Aorta (tissue), 5 donors: ENCODE measurements at regions not wholly inside any gene's neighbourhood (a gene's known extent, or its start where the extent isn't known, plus 50 kb on each side); places are given as distances from the start of the nearest gene placed in this dataset.
"Not testable (repeated sequence)": the region's sequence is repeated elsewhere in the genome, so short reads cannot be mapped to it uniquely, and the experiment has no call there.

Experiments used
- ATAC-seq: fragments of 200-7000 bp; cut with Tn5 transposase; one replicate; pipeline ENCODE4 v1.9.1; 2022; ENCODE audit warnings: moderate library complexity; ENCODE audit not compliant: low FRiP score
- DNase-seq, 2 donors: peaks; one replicate each; pipeline ENCODE4 v3.0.0-alpha.2; 2020
- H3K27ac ChIP-seq, 2 donors: one replicate each; pipeline ENCODE4 v1.5.1; 2013; ENCODE audit warnings: low read length in 2 of 2, mild to moderate bottlenecking in 2 of 2, moderate library complexity in 2 of 2, control low read depth in 1 of 2, inconsistent platforms in 1 of 2, low read depth in 1 of 2
- H3K27me3 ChIP-seq, 2 donors: one replicate each; pipeline ENCODE4 v1.6.1; 2013; ENCODE audit warnings: control low read depth in 1 of 2, low read length in 1 of 2, mild to moderate bottlenecking in 1 of 2, moderate library complexity in 1 of 2; ENCODE audit not compliant: insufficient read depth in 2 of 2, control insufficient read depth in 1 of 2
- H3K36me3 ChIP-seq, 2 donors: one replicate each; pipeline ENCODE4 v1.6.1; 2013; ENCODE audit warnings: control low read depth in 1 of 2, low read length in 1 of 2, mild to moderate bottlenecking in 1 of 2; ENCODE audit not compliant: insufficient read depth in 2 of 2, control insufficient read depth in 1 of 2
- H3K4me1 ChIP-seq, 2 donors: one replicate each; pipeline ENCODE4 v1.6.1; 2013; ENCODE audit warnings: low read length in 2 of 2, control low read depth in 1 of 2, mild to moderate bottlenecking in 1 of 2, moderate library complexity in 1 of 2; ENCODE audit not compliant: insufficient read depth in 2 of 2, control insufficient read depth in 1 of 2
- H3K4me3 ChIP-seq, 2 donors: one replicate each; pipeline ENCODE4 v1.5.1; 2013; ENCODE audit warnings: low read length in 2 of 2, control low read depth in 1 of 2, mild to moderate bottlenecking in 1 of 2
- H3K9me3 ChIP-seq: one replicate; pipeline ENCODE4 v1.6.1; 2013; ENCODE audit warnings: mild to moderate bottlenecking, low read length; ENCODE audit not compliant: control insufficient read depth
- WGBS, 2 donors: extraction: QIAGEN DNeasy Blood & Tissue Kit; methylation state at CpG; one replicate each; pipeline ENCODE4 v1.1.7; 2013; 5-methylcytosine and 5-hydroxymethylcytosine counted together
- intact Hi-C, 2 donors: fragments of 100-400 bp; cut with DNase I; formaldehyde crosslinking; loops; one replicate each; pipeline versions ENCODE4 v1.14.2 to v1.15.0; 2022
- donor health status: healthy with polysubstance abuse.
- donor health status: Bipolar disorder and iron deficiency.
- donor health status: DM: no; HTN: no; CAD: no.
- donor health status: DM: no; HTN: no; CAD: no.
- donor health status: DM: yes; HTN: yes; CAD: no.

DNA sequence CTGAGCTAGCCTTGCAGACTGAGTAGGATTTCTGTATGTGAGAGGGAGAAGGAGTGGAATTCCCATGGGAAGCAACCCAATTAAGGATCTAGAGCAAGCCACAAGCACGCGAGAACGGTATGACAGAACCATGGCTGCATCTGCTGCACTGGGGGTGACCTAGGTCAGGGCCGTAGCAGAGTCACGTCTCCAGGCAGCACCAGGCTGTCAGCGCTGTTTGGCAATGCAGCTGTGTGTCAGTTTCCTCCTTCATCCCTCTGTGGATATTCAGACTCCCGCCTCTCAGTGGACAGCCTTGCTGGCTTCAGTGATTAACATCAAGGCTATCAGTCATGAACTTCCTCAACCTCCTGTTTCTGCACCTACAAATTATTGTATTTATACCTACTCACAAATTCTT is 118.1 kb upstream of the PPP2R5A start:
- no peak for ATAC-seq
- Histone ChIP-seq H3K9me3 (no peaks in the 10 kb centered on the region), H3K27ac (no peak overlapping the region), H3K27me3 (no peaks in the 10 kb centered on the region), H3K36me3 (no peaks in the 10 kb centered on the region), H3K4me1 (peaks cover 3 to 4% of the 10 kb centered on the region in 2 donors), H3K4me3 (no peak overlapping the region)
- intact Hi-C loops: no loop called here
- no peak for DNase-seq
- WGBS, 2 donors: 22 to 24% methylated on average over 7 of the region's 7 CpGs

DNA sequence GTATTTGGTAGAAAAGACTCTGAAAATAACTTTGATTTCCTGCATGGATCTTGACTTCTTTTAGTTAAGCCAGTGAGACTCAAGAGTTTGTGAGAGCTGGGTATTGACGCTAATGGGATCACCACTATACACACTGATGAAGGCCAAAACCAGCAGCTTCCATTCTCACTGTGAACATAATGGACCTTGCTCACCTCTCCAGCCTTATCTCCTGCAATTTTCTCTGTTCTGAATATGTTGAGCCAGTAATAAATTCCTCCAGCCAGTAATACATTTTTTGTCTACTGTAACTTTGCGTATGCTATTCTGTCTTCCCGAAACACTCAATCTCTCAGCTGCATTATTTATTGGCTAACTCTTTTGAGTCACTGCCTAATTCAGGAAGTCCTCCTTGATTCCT is 111.6 kb upstream of the PPP2R5A start:
- DNase-seq: no peak
- ATAC-seq: no peak
- Histone ChIP-seq H3K27ac (no peak overlapping the region), H3K9me3 (no peaks in the 10 kb centered on the region), H3K27me3 (no peaks in the 10 kb centered on the region), H3K36me3 (no peaks in the 10 kb centered on the region), H3K4me1 (no peaks in the 10 kb centered on the region), H3K4me3 (no peak overlapping the region)
- intact Hi-C loops: no loop called here
- WGBS, 2 donors: 95 to 96% methylated on average over 3 of the region's 3 CpGs

DNA sequence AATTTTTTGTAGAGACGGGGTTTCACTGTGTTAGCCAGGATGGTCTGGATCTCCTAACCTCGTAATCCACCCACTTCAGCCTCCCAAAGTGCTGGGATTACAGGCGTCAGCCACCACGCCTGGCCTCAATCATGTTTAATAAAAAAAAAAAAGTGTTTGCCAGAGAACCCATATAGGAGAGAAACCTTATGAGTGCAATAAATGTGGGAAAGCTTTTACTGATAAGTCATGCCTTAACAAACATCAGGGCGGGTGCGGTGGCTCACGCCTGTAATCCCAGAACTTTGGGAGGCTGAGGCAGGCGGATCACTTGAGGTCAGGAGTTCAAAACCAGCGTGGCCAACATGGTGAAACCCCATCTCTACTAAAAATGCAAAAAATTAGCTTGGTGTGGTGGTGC is 110.9 kb upstream of the PPP2R5A start:
- H3K36me3 ChIP-seq, H3K4me1 ChIP-seq, H3K27me3 ChIP-seq, intact Hi-C loops, H3K4me3 ChIP-seq, ATAC-seq, DNase-seq, H3K27ac ChIP-seq, H3K9me3 ChIP-seq: not testable (repeated sequence)
- 96 to 97% methylated on average over 9 of the region's 9 CpGs for WGBS, 2 donors

DNA sequence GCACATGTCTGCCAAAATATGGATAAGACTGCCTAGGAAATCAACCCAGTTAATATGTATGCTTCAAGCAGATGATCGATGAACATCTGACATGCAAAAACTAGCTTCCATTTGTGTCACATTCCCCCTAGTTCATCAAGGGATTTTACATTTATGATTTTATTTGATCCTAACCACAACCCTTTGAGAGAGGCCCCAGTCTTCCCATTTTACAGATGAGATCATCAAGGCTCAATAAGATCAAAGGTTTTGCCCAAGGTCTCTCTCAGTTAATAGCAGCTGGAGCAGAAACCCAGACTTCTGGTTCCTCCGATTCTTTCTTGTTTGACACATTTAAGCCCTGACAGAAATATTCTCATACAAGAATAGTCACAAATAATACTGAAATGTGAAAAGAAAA is 107.7 kb upstream of the PPP2R5A start:
- Histone ChIP-seq H3K27ac (no peak overlapping the region), H3K36me3 (no peaks in the 10 kb centered on the region), H3K9me3 (no peaks in the 10 kb centered on the region), H3K4me1 (no peaks in the 10 kb centered on the region), H3K27me3 (no peaks in the 10 kb centered on the region), H3K4me3 (no peak overlapping the region)
- intact Hi-C loops: no loop called here
- no peak for DNase-seq
- no peak for ATAC-seq
- WGBS, 2 donors: 98 to 99% methylated on average over 2 of the region's 2 CpGs

DNA sequence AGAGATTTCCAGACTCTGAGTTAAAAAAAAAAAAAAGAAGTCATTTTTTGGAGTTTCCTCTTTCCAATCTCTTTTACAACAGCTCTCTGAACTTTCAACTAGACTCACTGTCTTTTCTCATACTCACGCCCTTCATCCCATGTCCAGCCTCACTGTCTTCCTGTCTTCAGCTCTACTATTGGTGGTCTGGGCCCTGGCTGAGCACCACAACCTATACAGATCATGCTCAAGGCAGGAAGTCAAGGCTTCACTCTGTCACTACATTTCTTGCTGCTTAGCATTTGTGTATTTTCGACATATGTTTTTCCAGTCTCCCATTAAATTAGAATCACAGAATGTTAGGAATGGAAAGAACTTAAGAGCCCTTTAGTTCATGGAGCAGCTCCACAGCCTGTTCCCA is 106.4 kb upstream of the PPP2R5A start:
- Histone ChIP-seq H3K27me3 (no peaks in the 10 kb centered on the region), H3K4me3 (no peak overlapping the region), H3K36me3 (no peaks in the 10 kb centered on the region), H3K9me3 (no peaks in the 10 kb centered on the region), H3K4me1 (no peaks in the 10 kb centered on the region), H3K27ac (no peak overlapping the region)
- DNase-seq (no peak), ATAC-seq (no peak)
- intact Hi-C loops: no loop called here
- WGBS, 2 donors: 55 to 60% methylated on average over 2 of the region's 2 CpGs

DNA sequence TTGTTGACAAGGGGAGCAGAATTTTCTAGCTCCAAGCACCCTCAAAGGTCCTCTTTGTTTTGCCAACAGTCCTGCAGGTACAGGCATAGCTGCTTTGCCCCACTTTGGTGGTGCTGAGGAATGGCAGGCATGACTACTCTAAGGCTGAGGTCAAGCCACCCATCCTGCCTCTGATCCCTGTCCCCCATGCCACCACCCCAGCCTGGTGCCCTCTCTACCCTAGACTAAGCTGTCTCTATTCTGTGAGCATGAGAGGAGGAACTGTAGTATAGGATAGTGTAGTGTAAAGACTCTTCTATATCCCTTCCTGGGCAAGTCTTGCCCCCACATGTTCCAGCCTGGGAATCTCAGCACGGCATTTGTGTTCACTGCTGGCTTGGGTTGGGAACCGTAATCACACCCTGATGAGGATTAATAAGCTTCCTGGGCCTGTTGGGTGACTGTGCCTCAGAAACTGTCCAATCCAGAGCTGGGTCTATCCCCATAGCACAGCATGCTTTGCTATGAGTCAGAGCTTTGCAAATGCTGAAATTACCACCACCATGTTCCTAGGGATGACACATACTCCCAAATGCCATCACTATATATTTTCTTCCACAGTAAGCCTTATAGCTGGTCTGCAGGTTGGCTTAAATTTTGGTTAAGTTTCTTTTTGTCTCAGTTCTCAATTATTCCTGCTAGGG is 105.7 kb upstream of the PPP2R5A start:
- ATAC-seq (no peak), DNase-seq (no peak)
- Histone ChIP-seq H3K4me3 (no peak overlapping the region), H3K27ac (no peak overlapping the region), H3K4me1 (no peaks in the 10 kb centered on the region), H3K36me3 (no peaks in the 10 kb centered on the region), H3K9me3 (no peaks in the 10 kb centered on the region), H3K27me3 (no peaks in the 10 kb centered on the region)
- WGBS, 2 donors: 92 to 95% methylated on average over 2 of the region's 2 CpGs
- intact Hi-C loops: no loop called here

DNA sequence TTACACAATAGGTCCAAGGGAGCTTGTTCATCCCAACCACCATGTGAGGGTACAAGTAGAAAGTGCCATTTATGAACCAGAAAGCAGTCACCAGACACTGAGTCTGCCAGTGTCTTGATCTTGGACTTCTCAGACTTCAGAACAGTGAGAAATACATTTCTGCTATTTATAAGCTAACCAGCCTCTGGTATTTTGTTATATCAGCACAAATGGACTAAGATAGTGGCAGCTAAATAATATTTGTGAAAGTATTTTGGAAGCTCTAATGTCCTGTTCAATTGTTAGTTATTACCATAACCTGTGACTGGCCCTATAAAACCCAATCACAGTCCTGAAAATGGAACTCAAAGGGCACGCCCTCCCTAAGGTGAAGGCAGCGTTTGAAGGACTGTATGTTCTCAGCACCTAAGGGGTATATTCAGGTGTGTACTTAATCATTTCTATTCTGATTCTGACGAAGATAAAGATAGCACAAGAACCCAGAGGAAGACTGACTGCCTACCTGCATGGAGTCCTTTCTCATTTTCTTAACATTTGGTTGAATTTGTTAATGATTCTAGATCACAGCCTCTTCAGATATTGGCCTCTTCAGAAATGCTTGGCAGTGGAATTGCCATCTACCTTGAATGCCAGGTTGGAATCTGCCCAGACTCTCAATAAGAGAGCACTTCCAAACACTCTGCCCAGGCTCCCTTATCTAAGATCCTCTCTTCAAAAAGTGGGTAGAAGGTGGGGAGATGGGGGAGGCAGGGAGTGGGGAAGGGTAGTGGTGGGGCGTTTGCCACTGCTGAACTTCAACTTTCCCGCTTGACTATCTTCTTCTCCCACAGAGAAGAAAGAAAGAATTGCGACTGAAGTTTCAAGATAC is 104.0 kb upstream of the PPP2R5A start:
- no peaks in the 10 kb centered on the region for H3K4me1 ChIP-seq
- H3K27me3 ChIP-seq: no peaks in the 10 kb centered on the region
- H3K27ac ChIP-seq: no peak overlapping the region
- H3K36me3 ChIP-seq: no peaks in the 10 kb centered on the region
- ATAC-seq (no peak), DNase-seq (no peak)
- H3K4me3 ChIP-seq: no peak overlapping the region
- no peaks in the 10 kb centered on the region for H3K9me3 ChIP-seq
- intact Hi-C loops: no loop called here
- WGBS, 2 donors: 94 to 96% methylated on average over 6 of the region's 6 CpGs

DNA sequence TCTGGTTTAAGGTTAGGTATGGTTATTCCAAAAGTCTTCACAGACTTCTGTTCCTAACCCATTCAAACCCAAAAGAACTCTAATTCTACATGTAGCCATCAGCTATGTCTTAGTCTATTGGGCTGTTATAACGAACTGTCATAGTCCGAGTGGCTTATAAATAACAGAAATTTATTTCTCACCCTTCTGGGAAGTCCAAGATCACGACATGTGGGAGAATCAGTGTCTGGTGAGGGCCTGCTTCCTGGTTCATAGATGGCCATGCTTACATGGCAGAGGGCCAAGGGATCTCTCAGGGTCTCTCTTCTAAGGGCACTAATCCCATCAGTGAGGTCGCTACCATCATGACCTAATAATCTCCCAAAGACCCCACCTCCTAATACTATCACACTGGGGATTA is 103.0 kb upstream of the PPP2R5A start:
- no peak for DNase-seq
- no peaks in the 10 kb centered on the region for H3K27me3 ChIP-seq
- no peaks in the 10 kb centered on the region for H3K36me3 ChIP-seq
- no peaks in the 10 kb centered on the region for H3K9me3 ChIP-seq
- intact Hi-C loops: no loop called here
- H3K27ac ChIP-seq: no peak overlapping the region
- H3K4me3 ChIP-seq: no peak overlapping the region
- no peak for ATAC-seq
- no peaks in the 10 kb centered on the region for H3K4me1 ChIP-seq
- 98 to 99% methylated on average over 4 of the region's 4 CpGs for WGBS, 2 donors

DNA sequence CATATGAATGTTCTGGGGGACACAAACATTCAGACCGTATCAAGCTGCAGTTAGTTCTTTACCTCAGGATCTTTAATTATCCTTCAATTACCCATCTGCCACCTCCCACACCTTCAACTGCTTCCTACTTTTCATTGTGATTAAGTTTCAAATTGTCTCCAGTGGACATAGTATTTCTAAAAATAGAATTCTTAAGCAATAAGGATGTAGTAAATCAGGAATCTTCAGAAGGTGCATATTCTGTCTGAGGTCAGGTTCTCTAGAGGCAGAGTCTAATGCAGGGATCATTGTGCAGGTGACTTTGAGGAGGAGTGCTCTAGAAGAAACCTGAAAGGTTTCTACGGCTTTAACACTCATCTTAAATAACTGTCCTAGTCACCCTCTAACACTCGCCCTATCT is 102.6 kb upstream of the PPP2R5A start:
- WGBS, 2 donors: 92 to 94% methylated on average over 3 of the region's 3 CpGs
- H3K4me1 ChIP-seq: no peaks in the 10 kb centered on the region
- no peak overlapping the region for H3K27ac ChIP-seq
- H3K27me3 ChIP-seq: no peaks in the 10 kb centered on the region
- no peak overlapping the region for H3K4me3 ChIP-seq
- no peaks in the 10 kb centered on the region for H3K36me3 ChIP-seq
- ATAC-seq (no peak), DNase-seq (no peak)
- H3K9me3 ChIP-seq: no peaks in the 10 kb centered on the region
- intact Hi-C loops: no loop called here
